ENCODE measurements at regions not wholly inside any gene's neighbourhood (a gene's known extent, or its start where the extent isn't known, plus 50 kb on each side); places are given as distances from the start of the nearest gene placed in this dataset.

DNA sequence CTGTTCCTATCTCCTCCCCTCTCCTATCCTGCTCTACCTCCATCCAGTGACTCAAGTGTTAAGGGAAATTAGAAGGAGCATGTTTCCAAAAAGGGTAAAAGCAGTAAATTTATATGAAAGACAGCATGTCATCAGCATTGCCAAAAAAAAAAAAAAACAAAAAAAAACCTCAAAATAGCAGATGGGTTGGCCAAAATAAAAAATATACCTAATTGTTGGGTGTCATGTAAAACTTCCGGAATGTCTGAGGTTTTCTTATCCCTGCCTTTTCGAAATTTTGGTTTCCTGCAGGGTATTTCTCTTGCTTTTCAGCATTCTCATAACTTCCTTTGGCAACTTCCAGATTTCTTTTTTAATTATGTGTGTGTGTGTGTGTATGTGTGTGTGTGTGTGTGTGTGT lies 241.6 kb upstream of the FN1 start:
- 79 to 86% methylated on average over 2 of the region's 2 CpGs for WGBS, 2 donors
- H3K9me3 ChIP-seq: no peaks in the 10 kb centered on the region
- TF ChIP-seq POLR2A (IDR thresholded peaks at IDR 0.05) (no peak), CTCF (IDR thresholded peaks at IDR 0.05) (no peak)
- no peaks in the 10 kb centered on the region for H3K36me3 ChIP-seq
- no peak for DNase-seq
- H3K27me3 ChIP-seq: no peaks in the 10 kb centered on the region
- H3K4me1 ChIP-seq: peaks cover 0 to 5% of the 10 kb centered on the region in 2 donors
- H3K27ac ChIP-seq: no peak overlapping the region
- intact Hi-C loops (cut with DNase I): no loop called here
- H3K4me3 ChIP-seq (replicated peaks in 1 of 3): no peak overlapping the region

DNA sequence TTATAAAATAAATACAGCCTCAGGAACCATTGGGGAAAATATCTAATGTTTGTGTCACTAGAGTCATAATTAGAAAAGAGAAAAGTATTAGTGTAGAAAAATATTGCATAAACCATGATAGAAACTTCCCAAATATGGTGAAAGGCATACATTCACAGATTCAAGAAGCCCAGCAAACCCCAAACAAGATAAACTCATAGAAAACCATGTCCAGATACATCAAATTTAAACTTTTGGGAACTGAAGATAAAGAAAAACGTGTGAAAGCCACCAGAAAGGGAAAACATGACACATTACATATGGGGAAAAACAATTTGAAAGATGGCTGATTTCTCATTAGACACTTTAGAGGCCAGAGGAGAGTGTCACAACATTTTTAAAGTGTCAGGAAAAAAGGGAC lies 236.5 kb upstream of the FN1 start:
- intact Hi-C loops (cut with DNase I): no loop called here
- Histone ChIP-seq H3K4me1 (no peaks in the 10 kb centered on the region), H3K4me3 (replicated peaks in 1 of 3) (no peak overlapping the region), H3K27me3 (no peaks in the 10 kb centered on the region), H3K9me3 (no peaks in the 10 kb centered on the region), H3K27ac (no peak overlapping the region), H3K36me3 (no peaks in the 10 kb centered on the region)
- WGBS, 2 donors: 58 to 60% methylated on average over 1 of the region's 1 CpG
- DNase-seq: no peak
- no peak for TF ChIP-seq CTCF (IDR thresholded peaks at IDR 0.05)
- TF ChIP-seq POLR2A (IDR thresholded peaks at IDR 0.05): no peak

- Histone ChIP-seq H3K4me3 (replicated peaks in 1 of 3) (no peak overlapping the region), H3K9me3 (no peaks in the 10 kb centered on the region), H3K27me3 (no peaks in the 10 kb centered on the region), H3K4me1 (no peaks in the 10 kb centered on the region), H3K27ac (no peak overlapping the region), H3K36me3 (no peaks in the 10 kb centered on the region)
- intact Hi-C loops (cut with DNase I): no loop called here
- 81 to 92% methylated on average over 6 of the region's 6 CpGs for WGBS, 2 donors
- TF ChIP-seq CTCF (IDR thresholded peaks at IDR 0.05) (no peak), POLR2A (IDR thresholded peaks at IDR 0.05) (no peak)
- DNase-seq: no peak
Measured at GRCh38 chr2:215671691-215672090, 235.8 kb upstream of the FN1 start.

GRCh38 chr2:215671244-215671643 lies 235.4 kb upstream of the FN1 start:
- TF ChIP-seq CTCF (IDR thresholded peaks at IDR 0.05) (no peak), POLR2A (IDR thresholded peaks at IDR 0.05) (no peak)
- no peak for DNase-seq
- Histone ChIP-seq H3K27me3 (no peaks in the 10 kb centered on the region), H3K27ac (no peak overlapping the region), H3K9me3 (no peaks in the 10 kb centered on the region), H3K36me3 (no peaks in the 10 kb centered on the region), H3K4me3 (replicated peaks in 1 of 3) (no peak overlapping the region), H3K4me1 (no peaks in the 10 kb centered on the region)
- WGBS, 2 donors: 96 to 97% methylated on average over 2 of the region's 2 CpGs
- intact Hi-C loops (cut with DNase I): no loop called here

DNA sequence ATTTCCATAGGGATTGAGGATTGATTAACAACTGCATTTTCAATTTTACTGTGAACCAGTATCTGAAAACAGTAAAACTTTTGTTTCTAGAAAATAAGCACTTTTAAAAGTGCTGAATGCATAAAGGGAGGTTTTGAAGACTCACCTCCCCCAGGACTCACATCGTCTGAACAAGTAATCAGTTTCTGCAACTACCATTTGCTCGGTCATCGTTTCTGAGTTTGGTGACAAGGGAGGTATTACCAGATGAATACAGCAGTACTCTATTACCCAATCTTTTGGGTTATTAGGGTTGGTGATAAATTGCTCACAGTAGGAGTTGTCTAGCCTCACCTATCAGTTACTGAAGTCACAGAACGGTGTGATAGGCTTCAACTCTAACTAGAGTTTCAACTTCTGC lies 234.5 kb upstream of the FN1 start:
- Histone ChIP-seq H3K4me3 (replicated peaks in 1 of 3) (no peak overlapping the region), H3K27me3 (no peaks in the 10 kb centered on the region), H3K36me3 (no peaks in the 10 kb centered on the region), H3K9me3 (no peaks in the 10 kb centered on the region), H3K4me1 (no peaks in the 10 kb centered on the region), H3K27ac (no peak overlapping the region)
- TF ChIP-seq POLR2A (IDR thresholded peaks at IDR 0.05) (no peak), CTCF (IDR thresholded peaks at IDR 0.05) (no peak)
- DNase-seq: no peak
- 86 to 88% methylated on average over 4 of the region's 4 CpGs for WGBS, 2 donors
- intact Hi-C loops (cut with DNase I): no loop called here
